Heart left ventricle (tissue), 16 donors: ENCODE measurements at regions not wholly inside any gene's neighbourhood (a gene's known extent, or its start where the extent isn't known, plus 50 kb on each side); places are given as distances from the start of the nearest gene placed in this dataset.
A peak's percentile ranks its signal among the peaks of the same experiment; 100 is the strongest.
"Not testable (repeated sequence)": the region's sequence is repeated elsewhere in the genome, so short reads cannot be mapped to it uniquely, and the experiment has no call there.

Experiments used
- ATAC-seq, 4 donors: fragments of 200-7000 bp; cut with Tn5 transposase; one replicate each; pipeline ENCODE4 v1.9.1; 2020 to 2022; ENCODE audit warnings: moderate library complexity in 4 of 4, mild to moderate bottlenecking in 3 of 4, moderate number of reproducible peaks in 1 of 4
- DNase-seq, 5 donors: peaks; one replicate each; pipeline ENCODE4 v3.0.0-alpha.2; 2020
- H3K27ac ChIP-seq, 12 donors: fragments of 200-600 bp; sonication (generic) in 4 of 12; one replicate each; pipeline versions ENCODE4 v1.5.0 to v1.8.0; 2016 to 2022; ENCODE audit warnings: mild to moderate bottlenecking in 2 of 12
- H3K27me3 ChIP-seq, 9 donors: fragments of 200-600 bp; sonication (generic) in 2 of 9; one replicate each; pipeline versions ENCODE4 v1.5.1 to v1.8.0; 2016 to 2022; ENCODE audit warnings: mild to moderate bottlenecking in 3 of 9
- H3K36me3 ChIP-seq, 9 donors: fragments of 200-600 bp; sonication (generic) in 2 of 9; one replicate each; pipeline versions ENCODE4 v1.5.0 to v1.8.0; 2018 to 2022; ENCODE audit warnings: mild to moderate bottlenecking in 2 of 9
- H3K4me1 ChIP-seq, 12 donors: fragments of 200-600 bp; sonication (generic) in 4 of 12; one replicate each; pipeline versions ENCODE4 v1.5.0 to v1.8.0; 2016 to 2022; ENCODE audit warnings: mild to moderate bottlenecking in 3 of 12
- H3K4me3 ChIP-seq, 12 donors: fragments of 200-600 bp; sonication (generic) in 4 of 12; one replicate each; pipeline versions ENCODE4 v1.5.0 to v1.8.0; 2017 to 2022; ENCODE audit warnings: mild to moderate bottlenecking in 9 of 12, moderate library complexity in 4 of 12
- H3K9me3 ChIP-seq, 12 donors: fragments of 200-600 bp; sonication (generic) in 4 of 12; one replicate each; pipeline versions ENCODE4 v1.5.0 to v1.8.0; 2016 to 2022; ENCODE audit warnings: mild to moderate bottlenecking in 1 of 12
- CTCF ChIP-seq, 12 donors: fragments of 200-600 bp; sonication (generic) in 4 of 12; IDR thresholded peaks; one replicate each; pipeline versions ENCODE4 v1.5.0 to v1.8.0; 2018 to 2022; ENCODE audit warnings: antibody characterized with exemption in 12 of 12, mild to moderate bottlenecking in 5 of 12
- POLR2A ChIP-seq, 2 donors: fragments of 450-650 bp; IDR thresholded peaks; one replicate each; pipeline ENCODE4 v1.6.1; 2017; ENCODE audit warnings: antibody characterized with exemption in 2 of 2, mild to moderate bottlenecking in 2 of 2, moderate library complexity in 2 of 2
- WGBS, 4 donors: extraction: QIAGEN DNeasy Blood & Tissue Kit in 2 of 4; methylation state at CpG; one replicate each; pipeline versions ENCODE4 v1.1.5 to v1.1.7; 2013 to 2018; 5-methylcytosine and 5-hydroxymethylcytosine counted together
- intact Hi-C, 10 donors: fragments of 100-400 bp; cut with DNase I; formaldehyde crosslinking; loops; one replicate each; pipeline versions ENCODE4 v1.11.1 to v1.14.2; 2022
- donor health status: ischemic (EF 13 %, LVEDD 7.1; RV severe dilation, severe dysfunction).
- donor health status: healthy with polysubstance abuse.
- donor health status: DM: no; HTN: yes; CAD: no.
- donor health status: DM: no; HTN: no; CAD: no.
- donor health status: ischemic (EF 25% LVEDD 6.9; RV normal size, moderate dysfunction).
- donor health status: ischemic (EF 25% LVEDD 5.7; RV mildly dilated, moderate dysfunction).
- donor health status: healthy.
- donor health status: DM: yes; HTN: yes; CAD: no.
- donor health status: ischemic (EF 35%, LVEDD 5.7; RV mildly dilated, moderate dysfunction).
- donor health status: nonischemic (EF 11% LVEDD 7.7; RV severe dilation, severe dysfunction).
- donor health status: DM: yes; HTN: yes; CAD: no.
- donor health status: PGD.
- donor health status: ischemic (EF 29% LVEDD 5.4; RV normal size, mild dysfunction).
- donor health status: nonischemic (EF 23%, LVEDD 6.1; RV moderate dilation, normal function).

- Histone ChIP-seq H3K4me1 (peaks cover 0 to 34% (median 14%) of the 10 kb centered on the region in 12 donors), H3K9me3 (no peaks in the 10 kb centered on the region), H3K27ac (no peak overlapping the region), H3K4me3 (no peak overlapping the region), H3K27me3 (no peaks in the 10 kb centered on the region), H3K36me3 (no peaks in the 10 kb centered on the region)
- ATAC-seq: peak in 3 of 4 donors; percentile 60 to 74 (median 66)
- intact Hi-C loops: no loop called here
- no peak for TF ChIP-seq POLR2A (IDR thresholded peaks at IDR 0.05)
- TF ChIP-seq CTCF (IDR thresholded peaks at IDR 0.05): no peak
- WGBS, 4 donors: 34 to 56% (median 50%) methylated on average over 4 of the region's 4 CpGs
- DNase-seq: peak in 2 of 5 donors; percentile 38 to 48
These were observed 55.7 kb upstream of the MAP3K1 start for GRCh38 chr5:56759521-56760216.

GRCh38 chr5:56757077-56757476 is 58.3 kb upstream of the MAP3K1 start:
- TF ChIP-seq CTCF (IDR thresholded peaks at IDR 0.05) (no peak), POLR2A (IDR thresholded peaks at IDR 0.05) (no peak)
- H3K9me3 ChIP-seq: peaks cover 0 to 6% (median 0%) of the 10 kb centered on the region in 12 donors
- no peak for ATAC-seq
- H3K27ac ChIP-seq: no peak overlapping the region
- H3K4me1 ChIP-seq: peaks cover 0 to 24% (median 10%) of the 10 kb centered on the region in 12 donors
- intact Hi-C loops: no loop called here
- WGBS, 4 donors: 83 to 92% (median 89%) methylated on average over 5 of the region's 5 CpGs
- no peak overlapping the region for H3K4me3 ChIP-seq
- no peaks in the 10 kb centered on the region for H3K36me3 ChIP-seq
- no peaks in the 10 kb centered on the region for H3K27me3 ChIP-seq
- no peak for DNase-seq

DNA sequence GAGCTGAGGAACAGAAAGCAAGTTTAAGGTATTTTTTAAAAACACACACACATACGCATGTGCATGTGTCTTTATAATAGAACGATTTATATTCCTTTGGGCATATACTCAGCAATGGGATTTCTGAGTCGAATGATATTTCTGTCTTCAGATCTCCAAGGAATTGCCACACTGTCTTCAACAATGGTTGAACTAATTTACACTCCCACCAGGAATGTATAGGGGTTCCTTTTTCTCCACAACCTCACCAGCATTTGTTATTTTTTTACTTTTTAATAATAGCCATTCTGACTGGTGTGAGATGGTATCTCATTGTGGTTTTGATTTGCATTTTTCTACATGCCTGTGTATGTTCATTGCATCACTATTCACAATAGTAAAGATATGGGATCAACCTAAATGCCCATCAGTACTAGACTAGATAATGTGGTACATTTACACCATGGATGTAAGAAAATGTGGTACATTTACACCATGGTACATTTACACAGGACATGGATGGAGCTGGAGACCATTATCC is 60.3 kb upstream of the MAP3K1 start:
- H3K27ac ChIP-seq: no peak overlapping the region
- ATAC-seq (no peak), DNase-seq (no peak)
- H3K36me3 ChIP-seq: no peaks in the 10 kb centered on the region
- WGBS, 4 donors: 75 to 87% (median 85%) methylated on average over 3 of the region's 3 CpGs
- TF ChIP-seq POLR2A (IDR thresholded peaks at IDR 0.05) (no peak), CTCF (IDR thresholded peaks at IDR 0.05) (no peak)
- peaks cover 0 to 9% (median 0%) of the 10 kb centered on the region in 12 donors for H3K9me3 ChIP-seq
- intact Hi-C loops: no loop called here
- H3K4me1 ChIP-seq: peaks cover 0 to 8% (median 5%) of the 10 kb centered on the region in 12 donors
- no peak overlapping the region for H3K4me3 ChIP-seq
- H3K27me3 ChIP-seq: no peaks in the 10 kb centered on the region

DNA sequence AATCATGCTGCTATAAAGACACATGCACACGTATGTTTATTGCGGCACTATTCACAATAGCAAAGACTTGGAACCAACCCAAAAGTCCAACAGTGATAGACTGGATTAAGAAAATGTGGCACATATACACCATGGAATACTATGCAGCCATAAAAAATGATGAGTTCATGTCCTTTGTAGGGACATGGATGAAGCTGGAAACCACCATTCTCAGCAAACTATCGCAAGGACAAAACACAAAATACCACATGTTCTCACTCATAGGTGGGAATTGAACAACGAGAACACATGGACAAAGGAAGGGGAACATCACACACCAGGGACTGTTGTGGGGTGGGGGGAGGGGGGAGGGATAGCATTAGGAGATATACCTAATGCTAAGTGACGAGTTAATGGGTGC is 61.8 kb upstream of the MAP3K1 start:
- H3K27ac ChIP-seq, ATAC-seq, H3K36me3 ChIP-seq, DNase-seq, H3K27me3 ChIP-seq, intact Hi-C loops, H3K9me3 ChIP-seq, H3K4me3 ChIP-seq, H3K4me1 ChIP-seq: not testable (repeated sequence)
- 91 to 96% (median 93%) methylated on average over 5 of the region's 5 CpGs for WGBS, 4 donors
